ENCODE measurements at regions not wholly inside any gene's neighbourhood (a gene's known extent, or its start where the extent isn't known, plus 50 kb on each side); places are given as distances from the start of the nearest gene placed in this dataset.

DNA sequence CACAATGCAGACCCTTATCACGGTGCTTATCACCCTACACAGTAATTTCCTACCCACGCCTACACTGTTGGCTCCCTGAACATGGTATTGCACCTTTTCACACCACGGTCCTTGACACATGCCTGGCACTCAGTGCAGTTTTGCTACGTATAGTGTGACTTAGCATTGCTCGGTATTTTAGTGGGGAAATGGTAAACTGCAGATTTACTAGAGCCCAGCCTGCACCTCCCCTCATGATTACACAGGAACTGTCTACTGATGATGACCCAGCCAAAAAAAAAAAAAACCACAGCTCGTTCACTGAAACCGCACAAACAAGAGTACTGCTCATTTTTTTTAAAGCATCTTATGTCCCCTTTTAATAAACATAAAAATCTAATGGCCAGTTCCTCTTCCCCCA lies 124.2 kb upstream of the ZNF746 start:
- H3K36me3 ChIP-seq (ENCODE audit: insufficient read depth, low read length): peaks cover 43% of the 10 kb centered on the region
- no peaks in the 10 kb centered on the region for H3K27me3 ChIP-seq (ENCODE audit: insufficient read depth, low read length)
- Mint-ChIP-seq H3K36me3 (peaks cover 25 to 56% of the 10 kb centered on the region in 2 donors), H3K9me3 (no peaks in the 10 kb centered on the region), H3K4me1 (peaks cover 27 to 61% (median 40%) of the 10 kb centered on the region in 4 donors), H3K27ac (peak overlapping the region; percentile 29 to 93 (median 71)), H3K4me3 (peak overlapping the region; percentile 52 to 96 (median 84)), H3K27me3 (peaks cover under 1 to 4% of the 10 kb centered on the region in 2 donors)
- intact Hi-C loops (cut with micrococcal nuclease): loop anchor here (10.0 kb wide), 1 partner anchor 477 kb away; the partner anchor contains the start of gene ZNF398
- peak in 4 of 5 donors; percentile 25 to 59 (median 42) for DNase-seq
- H3K27ac ChIP-seq (ENCODE audit: low read depth, low read length): no peak overlapping the region
- ChIA-PET CTCF (ENCODE audit: partially characterized antibody) (no interaction called here), POLR2A (ENCODE audit: partially characterized antibody) (no interaction called here)
- no peak overlapping the region for H3K4me3 ChIP-seq (ENCODE audit: low read length in 2 of 2)
- peaks cover 41% of the 10 kb centered on the region for H3K4me1 ChIP-seq (ENCODE audit: insufficient read depth, low read length)
- H3K9me3 ChIP-seq (ENCODE audit: control insufficient read depth in 1 of 2, low read length in 2 of 2): no peaks in the 10 kb centered on the region

DNA sequence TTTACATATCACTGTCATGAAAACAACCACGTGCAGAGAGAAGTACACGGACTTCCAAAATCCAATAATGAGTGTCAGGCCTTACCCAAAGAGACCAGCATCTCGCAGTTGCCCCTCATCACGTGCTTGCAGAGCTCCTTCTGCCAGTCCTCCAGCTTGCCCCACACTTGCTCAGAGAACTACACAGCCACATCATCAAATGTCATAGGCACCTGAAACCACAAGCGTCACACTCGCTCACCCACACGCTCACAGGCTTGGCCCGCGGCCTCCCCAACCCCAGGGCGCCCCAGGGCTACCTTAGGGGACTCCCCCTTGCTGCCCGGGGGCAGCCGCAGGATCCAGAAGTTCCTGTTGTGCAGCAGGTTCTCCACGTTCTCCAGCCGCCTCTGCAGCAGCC lies 123.4 kb upstream of the ZNF746 start:
- peak in 4 of 5 donors; percentile 15 to 47 (median 28) for DNase-seq
- peaks cover 33 to 64% of the 10 kb centered on the region in 2 donors for H3K36me3 Mint-ChIP-seq
- H3K27me3 ChIP-seq (ENCODE audit: insufficient read depth, low read length): no peaks in the 10 kb centered on the region
- peaks cover 50% of the 10 kb centered on the region for H3K36me3 ChIP-seq (ENCODE audit: insufficient read depth, low read length)
- peaks cover 30 to 61% (median 46%) of the 10 kb centered on the region in 4 donors for H3K4me1 Mint-ChIP-seq
- no peak overlapping the region for H3K4me3 ChIP-seq (ENCODE audit: low read length in 2 of 2)
- intact Hi-C loops (cut with micrococcal nuclease): loop anchor here (10.0 kb wide), 1 partner anchor 476 kb away; the partner anchor contains the start of gene ZNF398
- ChIA-PET POLR2A (ENCODE audit: partially characterized antibody) (interaction anchor here (0.7 kb wide), 1 partner anchor 20 kb away, joined by 4 read pairs; no protein-coding TSS in a partner anchor), CTCF (ENCODE audit: partially characterized antibody) (no interaction called here)
- H3K9me3 ChIP-seq (ENCODE audit: control insufficient read depth in 1 of 2, low read length in 2 of 2): no peaks in the 10 kb centered on the region
- H3K27ac ChIP-seq (ENCODE audit: low read depth, low read length): no peak overlapping the region
- peak overlapping the region in 3 of 8 donors; percentile 55 to 57 (median 56) for H3K4me3 Mint-ChIP-seq
- H3K9me3 Mint-ChIP-seq: no peaks in the 10 kb centered on the region
- H3K27me3 Mint-ChIP-seq: peaks cover 0 to 2% of the 10 kb centered on the region in 2 donors
- peaks cover 41% of the 10 kb centered on the region for H3K4me1 ChIP-seq (ENCODE audit: insufficient read depth, low read length)
- peak overlapping the region in 6 of 7 donors; percentile 35 to 91 (median 80) for H3K27ac Mint-ChIP-seq

DNA sequence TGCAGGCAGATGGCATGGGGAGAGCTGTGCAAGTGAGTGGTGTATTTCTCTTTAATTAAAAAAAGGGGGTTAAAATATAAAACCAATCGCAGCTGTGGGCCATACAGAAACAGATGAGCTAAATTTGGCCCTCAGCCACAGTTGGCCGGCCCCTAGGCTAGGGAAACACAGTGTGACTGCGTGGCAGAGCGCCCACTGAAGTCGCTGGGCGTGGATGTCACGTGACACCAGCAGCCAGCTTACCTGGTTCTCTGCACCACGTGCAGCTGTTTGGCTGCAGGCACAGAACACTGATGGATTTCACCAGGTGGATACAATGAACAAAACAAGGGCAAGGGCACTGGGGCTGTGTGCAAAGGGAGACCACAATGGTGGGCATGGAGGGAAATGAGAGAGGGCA lies 119.3 kb upstream of the ZNF746 start:
- Histone ChIP-seq H3K27me3 (ENCODE audit: insufficient read depth, low read length) (no peaks in the 10 kb centered on the region), H3K27ac (ENCODE audit: low read depth, low read length) (no peak overlapping the region), H3K9me3 (ENCODE audit: control insufficient read depth in 1 of 2, low read length in 2 of 2) (no peaks in the 10 kb centered on the region), H3K36me3 (ENCODE audit: insufficient read depth, low read length) (peaks cover 80% of the 10 kb centered on the region), H3K4me3 (ENCODE audit: low read length in 2 of 2) (no peak overlapping the region), H3K4me1 (ENCODE audit: insufficient read depth, low read length) (peaks cover 15% of the 10 kb centered on the region)
- POLR2A ChIA-PET (ENCODE audit: partially characterized antibody): no interaction called here
- H3K4me3 Mint-ChIP-seq: peak overlapping the region in 1 of 8 donors; percentile 3
- CTCF ChIA-PET (ENCODE audit: partially characterized antibody): no interaction called here
- intact Hi-C loops (cut with micrococcal nuclease): no loop called here
- peak overlapping the region in 1 of 7 donors; percentile 19 for H3K27ac Mint-ChIP-seq
- no peaks in the 10 kb centered on the region for H3K27me3 Mint-ChIP-seq
- DNase-seq: no peak
- H3K9me3 Mint-ChIP-seq: no peaks in the 10 kb centered on the region
- peaks cover 70 to 95% of the 10 kb centered on the region in 2 donors for H3K36me3 Mint-ChIP-seq
- H3K4me1 Mint-ChIP-seq: peaks cover 15 to 36% (median 23%) of the 10 kb centered on the region in 4 donors

DNA sequence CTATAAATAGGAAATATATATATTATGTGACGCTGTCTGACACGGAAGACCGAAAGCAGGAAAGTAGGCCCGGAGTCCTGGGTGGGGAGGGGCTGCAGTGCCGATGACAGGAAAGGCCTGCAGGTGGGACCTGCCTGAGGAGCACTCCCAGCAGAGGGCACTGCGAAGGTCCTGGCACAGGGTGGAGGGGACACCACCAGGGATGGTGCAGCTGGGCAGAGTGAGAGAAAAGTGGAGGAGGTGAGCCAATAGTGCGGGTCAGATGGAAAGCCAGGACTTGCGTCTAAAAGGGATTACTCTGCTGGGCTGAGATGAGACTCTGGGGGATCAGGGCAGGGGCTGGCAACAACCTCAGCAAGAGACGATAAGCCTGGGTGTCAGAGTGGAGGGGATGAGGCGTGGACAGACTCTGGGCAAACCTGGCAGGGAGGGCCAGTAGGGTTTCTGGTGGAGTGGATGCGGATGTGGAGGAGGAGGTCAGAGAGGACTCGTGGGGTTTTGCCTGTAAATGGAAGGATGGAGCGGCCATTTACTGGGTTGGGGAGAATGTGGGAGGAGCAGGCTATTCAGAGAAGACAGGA lies 118.2 kb upstream of the ZNF746 start:
- H3K27ac Mint-ChIP-seq: peak overlapping the region in 2 of 7 donors; percentile 50 to 88
- POLR2A ChIA-PET (ENCODE audit: partially characterized antibody): no interaction called here

DNA sequence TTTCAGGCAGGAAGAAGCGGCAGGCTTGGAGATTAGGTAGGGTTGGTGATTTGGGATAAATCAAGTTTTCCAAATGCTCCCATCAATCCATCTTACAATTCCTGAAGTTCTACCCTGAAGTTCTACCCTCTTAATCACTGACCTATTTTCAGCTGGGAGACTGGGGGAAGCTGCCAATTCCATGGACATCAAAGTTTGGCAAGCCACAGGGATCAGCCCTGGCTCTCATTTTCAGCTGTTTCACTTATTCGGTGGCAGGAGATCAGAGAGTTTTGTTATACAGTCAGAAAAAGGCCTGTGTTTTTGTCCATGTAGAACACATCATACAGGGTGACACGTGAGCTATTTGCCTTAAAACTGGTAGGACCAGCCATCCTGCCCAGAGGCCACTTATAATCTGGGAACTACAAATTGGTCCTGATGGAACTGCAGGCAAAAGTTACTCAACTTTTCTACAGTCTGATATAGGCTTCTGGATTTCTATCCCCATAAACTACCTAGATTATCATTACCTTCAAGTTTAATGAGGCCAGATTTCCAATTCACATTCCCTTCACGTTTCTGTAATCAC lies 112.9 kb upstream of the ZNF746 start:
- H3K9me3 ChIP-seq (ENCODE audit: control insufficient read depth in 1 of 2, low read length in 2 of 2): no peaks in the 10 kb centered on the region
- Mint-ChIP-seq H3K36me3 (peaks cover 68 to 84% of the 10 kb centered on the region in 2 donors), H3K27me3 (no peaks in the 10 kb centered on the region), H3K9me3 (no peaks in the 10 kb centered on the region), H3K27ac (peak overlapping the region in 1 of 7 donors; percentile 24), H3K4me1 (peaks cover 0 to 14% (median 5%) of the 10 kb centered on the region in 4 donors), H3K4me3 (no peak overlapping the region)
- no peak overlapping the region for H3K27ac ChIP-seq (ENCODE audit: low read depth, low read length)
- H3K4me3 ChIP-seq (ENCODE audit: low read length in 2 of 2): no peak overlapping the region
- peaks cover 36% of the 10 kb centered on the region for H3K36me3 ChIP-seq (ENCODE audit: insufficient read depth, low read length)
- POLR2A ChIA-PET (ENCODE audit: partially characterized antibody): no interaction called here
- CTCF ChIA-PET (ENCODE audit: partially characterized antibody): interaction anchor here (1.2 kb wide), 1 partner anchor 9 kb away, joined by 4 read pairs; no protein-coding TSS in a partner anchor
- no peaks in the 10 kb centered on the region for H3K4me1 ChIP-seq (ENCODE audit: insufficient read depth, low read length)
- intact Hi-C loops (cut with micrococcal nuclease): no loop called here
- no peak for DNase-seq
- no peaks in the 10 kb centered on the region for H3K27me3 ChIP-seq (ENCODE audit: insufficient read depth, low read length)

More for the DNA sequence above, 118.2 kb upstream of the ZNF746 start:
- Histone ChIP-seq H3K9me3 (ENCODE audit: control insufficient read depth in 1 of 2, low read length in 2 of 2) (no peaks in the 10 kb centered on the region), H3K27me3 (ENCODE audit: insufficient read depth, low read length) (no peaks in the 10 kb centered on the region), H3K4me1 (ENCODE audit: insufficient read depth, low read length) (peaks cover 4% of the 10 kb centered on the region), H3K36me3 (ENCODE audit: insufficient read depth, low read length) (peaks cover 80% of the 10 kb centered on the region), H3K4me3 (ENCODE audit: low read length in 2 of 2) (no peak overlapping the region), H3K27ac (ENCODE audit: low read depth, low read length) (no peak overlapping the region)
- DNase-seq: no peak
- Mint-ChIP-seq H3K4me1 (peaks cover 6 to 25% (median 15%) of the 10 kb centered on the region in 4 donors), H3K4me3 (no peak overlapping the region), H3K36me3 (peaks cover 65 to 90% of the 10 kb centered on the region in 2 donors), H3K27me3 (no peaks in the 10 kb centered on the region), H3K9me3 (no peaks in the 10 kb centered on the region)
- CTCF ChIA-PET (ENCODE audit: partially characterized antibody): no interaction called here
- intact Hi-C loops (cut with micrococcal nuclease): no loop called here

DNA sequence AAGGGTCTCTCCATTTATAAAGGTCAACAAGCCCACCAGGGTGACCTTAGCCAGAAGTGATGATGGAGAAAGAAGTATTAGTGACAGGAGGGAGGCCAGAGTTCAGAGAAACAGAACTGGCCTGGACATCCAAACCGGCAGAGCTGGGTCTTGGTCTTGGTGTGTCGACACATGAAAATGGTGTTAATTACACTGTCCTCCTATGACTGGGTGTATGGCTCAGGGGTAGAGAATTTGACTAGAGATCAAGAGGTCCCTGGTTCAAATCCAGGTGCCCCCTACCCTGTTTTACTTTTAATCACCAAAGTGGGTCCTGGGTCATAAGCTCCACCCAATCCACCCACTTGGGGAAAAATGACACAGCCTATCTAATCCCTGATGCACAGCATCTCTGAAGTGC lies 110.6 kb upstream of the ZNF746 start:
- Mint-ChIP-seq H3K27ac (peak overlapping the region in 1 of 7 donors; percentile 22), H3K4me1 (peaks cover 0 to 6% (median 4%) of the 10 kb centered on the region in 4 donors), H3K4me3 (no peak overlapping the region), H3K36me3 (peaks cover 48 to 73% of the 10 kb centered on the region in 2 donors), H3K27me3 (no peaks in the 10 kb centered on the region), H3K9me3 (peaks cover 0 to 2% (median 0%) of the 10 kb centered on the region in 8 donors)
- Histone ChIP-seq H3K4me3 (ENCODE audit: low read length in 2 of 2) (no peak overlapping the region), H3K9me3 (ENCODE audit: control insufficient read depth in 1 of 2, low read length in 2 of 2) (no peaks in the 10 kb centered on the region), H3K27me3 (ENCODE audit: insufficient read depth, low read length) (no peaks in the 10 kb centered on the region), H3K36me3 (ENCODE audit: insufficient read depth, low read length) (peaks cover 22% of the 10 kb centered on the region), H3K27ac (ENCODE audit: low read depth, low read length) (no peak overlapping the region), H3K4me1 (ENCODE audit: insufficient read depth, low read length) (no peaks in the 10 kb centered on the region)
- CTCF ChIA-PET (ENCODE audit: partially characterized antibody): interaction anchor here (1.1 kb wide), 1 partner anchor 16 kb away, joined by 4 read pairs; no protein-coding TSS in a partner anchor
- POLR2A ChIA-PET (ENCODE audit: partially characterized antibody): no interaction called here
- DNase-seq: no peak
- intact Hi-C loops (cut with micrococcal nuclease): no loop called here

DNA sequence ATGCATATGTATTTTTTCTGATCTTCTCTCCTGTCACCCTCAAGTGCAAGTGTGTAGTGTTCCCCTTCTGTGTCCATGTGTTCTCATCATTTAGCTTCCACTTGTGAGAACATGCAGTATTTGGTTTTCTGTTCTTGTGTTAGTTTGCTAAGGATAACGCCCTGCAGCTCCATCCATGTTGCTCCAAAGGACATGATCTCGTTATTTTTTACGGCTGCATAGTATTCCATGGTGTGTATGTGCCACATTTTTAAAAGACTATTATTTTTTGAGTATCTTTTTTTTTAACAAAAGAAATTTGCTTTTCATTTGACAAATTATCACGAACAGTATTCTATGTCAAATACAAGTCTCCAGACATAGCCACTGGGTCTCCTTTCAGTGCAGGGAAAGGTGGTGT lies 110.1 kb upstream of the ZNF746 start:
- Histone ChIP-seq H3K27ac (ENCODE audit: low read depth, low read length) (no peak overlapping the region), H3K36me3 (ENCODE audit: insufficient read depth, low read length) (peaks cover 17% of the 10 kb centered on the region), H3K4me1 (ENCODE audit: insufficient read depth, low read length) (no peaks in the 10 kb centered on the region), H3K9me3 (ENCODE audit: control insufficient read depth in 1 of 2, low read length in 2 of 2) (no peaks in the 10 kb centered on the region), H3K27me3 (ENCODE audit: insufficient read depth, low read length) (no peaks in the 10 kb centered on the region), H3K4me3 (ENCODE audit: low read length in 2 of 2) (no peak overlapping the region)
- Mint-ChIP-seq H3K9me3 (peaks cover 0 to 2% (median 0%) of the 10 kb centered on the region in 8 donors), H3K4me3 (no peak overlapping the region), H3K36me3 (peaks cover 43 to 72% of the 10 kb centered on the region in 2 donors), H3K27ac (peak overlapping the region in 1 of 7 donors; percentile 22), H3K4me1 (peaks cover 0 to 9% (median 5%) of the 10 kb centered on the region in 4 donors), H3K27me3 (no peaks in the 10 kb centered on the region)
- no peak for DNase-seq
- ChIA-PET CTCF (ENCODE audit: partially characterized antibody) (interaction anchor here (1.1 kb wide), 1 partner anchor 17 kb away, joined by 4 read pairs; no protein-coding TSS in a partner anchor), POLR2A (ENCODE audit: partially characterized antibody) (no interaction called here)
- intact Hi-C loops (cut with micrococcal nuclease): no loop called here
